ENCODE measurements at regions not wholly inside any gene's neighbourhood (a gene's known extent, or its start where the extent isn't known, plus 50 kb on each side); places are given as distances from the start of the nearest gene placed in this dataset.
A peak's percentile ranks its signal among the peaks of the same experiment; 100 is the strongest.

GRCh38 chr2:128755695-128756364, 437.2 kb upstream of the HS6ST1 start:
- Mint-ChIP-seq H3K9me3 (peaks cover 3% of the 10 kb centered on the region), H3K4me3 (no peak overlapping the region), H3K4me1 (peaks cover 37% of the 10 kb centered on the region), H3K27me3 (ENCODE audit: insufficient read depth, low read depth) (peaks cover 3% of the 10 kb centered on the region), H3K27ac (no peak overlapping the region), H3K36me3 (no peaks in the 10 kb centered on the region)
- no peak overlapping the region for H3K9ac ChIP-seq
- no peaks in the 10 kb centered on the region for H3F3A ChIP-seq (ENCODE audit: low read depth)
- no peak overlapping the region for H3K27ac ChIP-seq
- no peak overlapping the region for H2AFZ ChIP-seq (replicated peaks)
- H3K4me1 ChIP-seq, result no peaks in the 10 kb centered on the region
- H4K20me1 ChIP-seq (ENCODE audit: low read depth), result no peaks in the 10 kb centered on the region
- no peaks in the 10 kb centered on the region for H3K27me3 ChIP-seq
- no peak overlapping the region for H3K4me3 ChIP-seq
- no peaks in the 10 kb centered on the region for H3K9me3 ChIP-seq (ENCODE audit: low read depth)
- TF ChIP-seq, protein P1, sequence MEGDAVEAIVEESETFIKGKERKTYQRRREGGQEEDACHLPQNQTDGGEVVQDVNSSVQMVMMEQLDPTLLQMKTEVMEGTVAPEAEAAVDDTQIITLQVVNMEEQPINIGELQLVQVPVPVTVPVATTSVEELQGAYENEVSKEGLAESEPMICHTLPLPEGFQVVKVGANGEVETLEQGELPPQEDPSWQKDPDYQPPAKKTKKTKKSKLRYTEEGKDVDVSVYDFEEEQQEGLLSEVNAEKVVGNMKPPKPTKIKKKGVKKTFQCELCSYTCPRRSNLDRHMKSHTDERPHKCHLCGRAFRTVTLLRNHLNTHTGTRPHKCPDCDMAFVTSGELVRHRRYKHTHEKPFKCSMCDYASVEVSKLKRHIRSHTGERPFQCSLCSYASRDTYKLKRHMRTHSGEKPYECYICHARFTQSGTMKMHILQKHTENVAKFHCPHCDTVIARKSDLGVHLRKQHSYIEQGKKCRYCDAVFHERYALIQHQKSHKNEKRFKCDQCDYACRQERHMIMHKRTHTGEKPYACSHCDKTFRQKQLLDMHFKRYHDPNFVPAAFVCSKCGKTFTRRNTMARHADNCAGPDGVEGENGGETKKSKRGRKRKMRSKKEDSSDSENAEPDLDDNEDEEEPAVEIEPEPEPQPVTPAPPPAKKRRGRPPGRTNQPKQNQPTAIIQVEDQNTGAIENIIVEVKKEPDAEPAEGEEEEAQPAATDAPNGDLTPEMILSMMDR (IDR thresholded peaks at IDR 0.05), result no peak
- TF ChIP-seq EZH2 (IDR thresholded peaks at IDR 0.05), result no peak
- no peak for TF ChIP-seq EZH2phosphoT487 (IDR thresholded peaks at IDR 0.05)
- no peak overlapping the region for H3K4me2 ChIP-seq
- no peaks in the 10 kb centered on the region for H3K79me2 ChIP-seq (ENCODE audit: low read depth)
- DNase-seq (ENCODE audit: low spot score), result no peak
- no peaks in the 10 kb centered on the region for H3K36me3 ChIP-seq

GRCh38 chr2:128756365-128756717, 437.7 kb upstream of the HS6ST1 start:
- Histone ChIP-seq H2AFZ (replicated peaks) (no peak overlapping the region), H3K27me3 (no peaks in the 10 kb centered on the region), H4K20me1 (ENCODE audit: low read depth) (no peaks in the 10 kb centered on the region), H3K9me3 (ENCODE audit: low read depth) (no peaks in the 10 kb centered on the region), H3K36me3 (no peaks in the 10 kb centered on the region), H3K27ac (no peak overlapping the region), H3K4me1 (no peaks in the 10 kb centered on the region), H3K9ac (no peak overlapping the region), H3K4me2 (no peak overlapping the region), H3K79me2 (ENCODE audit: low read depth) (no peaks in the 10 kb centered on the region), H3K4me3 (no peak overlapping the region), H3F3A (ENCODE audit: low read depth) (no peaks in the 10 kb centered on the region)
- Mint-ChIP-seq H3K27ac (no peak overlapping the region), H3K4me3 (no peak overlapping the region), H3K27me3 (ENCODE audit: insufficient read depth, low read depth) (peaks cover 3% of the 10 kb centered on the region), H3K9me3 (peaks cover 6% of the 10 kb centered on the region), H3K4me1 (peaks cover 34% of the 10 kb centered on the region), H3K36me3 (no peaks in the 10 kb centered on the region)
- no peak for DNase-seq (ENCODE audit: low spot score)
- TF ChIP-seq EZH2phosphoT487 (IDR thresholded peaks at IDR 0.05) (no peak), EZH2 (IDR thresholded peaks at IDR 0.05) (no peak)
- TF ChIP-seq, protein P1 (IDR thresholded peaks at IDR 0.05), result no peak

DNA sequence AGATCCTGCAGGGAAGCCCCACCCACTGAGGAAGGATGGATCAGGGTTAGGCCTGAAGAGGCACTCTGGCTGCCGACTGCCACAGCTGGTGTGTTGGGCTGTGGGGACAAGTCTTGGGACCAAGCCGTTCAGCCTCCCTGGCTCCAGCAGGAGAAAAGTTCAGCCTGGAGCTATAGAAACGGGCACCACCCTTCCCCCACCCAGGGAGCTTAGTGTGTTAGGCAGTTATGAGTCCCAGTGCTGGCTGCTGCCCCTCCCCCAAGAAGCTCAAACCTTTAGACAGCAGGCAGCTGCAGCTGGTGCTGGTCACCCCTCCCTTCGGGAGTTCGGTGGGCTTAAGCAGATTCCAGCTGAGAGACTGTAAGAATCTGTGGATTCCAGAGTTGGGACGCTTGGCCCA, 447.1 kb upstream of the HS6ST1 start:
- Histone ChIP-seq H3F3A (ENCODE audit: low read depth) (no peaks in the 10 kb centered on the region), H4K20me1 (ENCODE audit: low read depth) (no peaks in the 10 kb centered on the region), H3K4me3 (no peak overlapping the region), H3K4me1 (peaks cover 5% of the 10 kb centered on the region), H3K27ac (no peak overlapping the region), H3K27me3 (no peaks in the 10 kb centered on the region), H3K36me3 (no peaks in the 10 kb centered on the region), H2AFZ (replicated peaks) (peak overlapping the region; percentile 87), H3K4me2 (no peak overlapping the region), H3K9ac (no peak overlapping the region), H3K9me3 (ENCODE audit: low read depth) (no peaks in the 10 kb centered on the region), H3K79me2 (ENCODE audit: low read depth) (no peaks in the 10 kb centered on the region)
- H3K36me3 Mint-ChIP-seq, result no peaks in the 10 kb centered on the region
- no peak overlapping the region for H3K27ac Mint-ChIP-seq
- H3K9me3 Mint-ChIP-seq, result peaks cover 32% of the 10 kb centered on the region
- no peaks in the 10 kb centered on the region for H3K4me1 Mint-ChIP-seq
- peaks cover 2% of the 10 kb centered on the region for H3K27me3 Mint-ChIP-seq (ENCODE audit: insufficient read depth, low read depth)
- no peak for TF ChIP-seq EZH2 (IDR thresholded peaks at IDR 0.05)
- TF ChIP-seq, protein P1 (IDR thresholded peaks at IDR 0.05), result no peak
- no peak for TF ChIP-seq EZH2phosphoT487 (IDR thresholded peaks at IDR 0.05)
- DNase-seq (ENCODE audit: low spot score), result peak; percentile 25
- no peak overlapping the region for H3K4me3 Mint-ChIP-seq

Measured in neural progenitor cell (in vitro differentiated cells).